ENCODE measurements at regions not wholly inside any gene's neighbourhood (a gene's known extent, or its start where the extent isn't known, plus 50 kb on each side); places are given as distances from the start of the nearest gene placed in this dataset.

GRCh38 chr18:39781565-39781964 lies 2173.5 kb upstream of the PIK3C3 start:
- no peak for DNase-seq

- no peak for DNase-seq
Observed at GRCh38 chr18:39780774-39781173, 2174.3 kb upstream of the PIK3C3 start.

GRCh38 chr18:39779926-39780325 lies 2175.1 kb upstream of the PIK3C3 start:
- DNase-seq = no peak

- DNase-seq = no peak
Observed at GRCh38 chr18:39776766-39777165, 2178.3 kb upstream of the PIK3C3 start.

GRCh38 chr18:39774957-39775598 lies 2180.0 kb upstream of the PIK3C3 start:
- DNase-seq = no peak

- no peak for DNase-seq
Observed at GRCh38 chr18:39773646-39774045, 2181.4 kb upstream of the PIK3C3 start.

GRCh38 chr18:39772155-39772919 lies 2182.7 kb upstream of the PIK3C3 start:
- DNase-seq = no peak

GRCh38 chr18:39770399-39770798 lies 2184.6 kb upstream of the PIK3C3 start:
- no peak for DNase-seq

GRCh38 chr18:39764873-39765272 lies 2190.2 kb upstream of the PIK3C3 start:
- no peak for DNase-seq

GRCh38 chr18:39761273-39761672 lies 2193.8 kb upstream of the PIK3C3 start:
- DNase-seq = no peak

- DNase-seq = no peak
Observed at GRCh38 chr18:39759926-39760325, 2194.3 kb upstream of the CELF4 start.

GRCh38 chr18:39753178-39753577 lies 2187.6 kb upstream of the CELF4 start:
- DNase-seq = no peak

GRCh38 chr18:39752351-39752750 lies 2186.8 kb upstream of the CELF4 start:
- DNase-seq = no peak

GRCh38 chr18:39751921-39752320 lies 2186.3 kb upstream of the CELF4 start:
- DNase-seq = no peak

- DNase-seq = no peak
Observed at GRCh38 chr18:39751161-39751560, 2185.6 kb upstream of the CELF4 start.

GRCh38 chr18:39749154-39749553 lies 2183.6 kb upstream of the CELF4 start:
- DNase-seq = no peak

GRCh38 chr18:39748727-39749126 lies 2183.1 kb upstream of the CELF4 start:
- no peak for DNase-seq

GRCh38 chr18:39746201-39746600 lies 2180.6 kb upstream of the CELF4 start:
- DNase-seq = no peak

GRCh38 chr18:39743463-39743862 lies 2177.9 kb upstream of the CELF4 start:
- DNase-seq = no peak

- no peak for DNase-seq
Observed at GRCh38 chr18:39741755-39742466, 2176.3 kb upstream of the CELF4 start.

GRCh38 chr18:39737869-39738268 lies 2172.3 kb upstream of the CELF4 start:
- DNase-seq = no peak

- no peak for DNase-seq
Observed at GRCh38 chr18:39732918-39733317, 2167.3 kb upstream of the CELF4 start.

- DNase-seq = no peak
Observed at GRCh38 chr18:39730606-39731005, 2165.0 kb upstream of the CELF4 start.
